H1 (cell line): ENCODE measurements at regions not wholly inside any gene's neighbourhood (a gene's known extent, or its start where the extent isn't known, plus 50 kb on each side); places are given as distances from the start of the nearest gene placed in this dataset.

Source experiments
- CTCF ChIA-PET: fragments of 300-600 bp; sonication (Branson Sonifier 250); formaldehyde crosslinking; loops from one replicate; lab custom pipeline; 2021; ENCODE audit not compliant: partially characterized antibody; lab: Charles Lee
- POLR2A ChIA-PET: fragments of 300-600 bp; sonication (Branson Sonifier 250); formaldehyde crosslinking; loops from one replicate; lab custom pipeline; 2021; ENCODE audit warnings: inconsistent platforms; ENCODE audit not compliant: partially characterized antibody; lab: Charles Lee
- DNase-seq, 2 experiments: peaks; one replicate each; pipeline versions ENCODE4 v3.0.0 to v3.0.0-alpha.2; 2010 to 2022; ENCODE audit warnings: low spot score in 2 of 2, low read depth in 1 of 2, mixed read lengths in 1 of 2
- FAIRE-seq: peaks from 2 replicates; lab custom pipeline; 2011; peaks lifted over from hg19 to GRCh38; lab: Jason Lieb, UNC
- H2AFZ ChIP-seq: 2 replicates; pipeline ENCODE4 v1.8.1; 2012; ENCODE audit warnings: low read length, inconsistent platforms
- H2AK5ac ChIP-seq: 2 replicates; pipeline ENCODE4 v1.6.1; 2013; ENCODE audit warnings: low read depth, low read length
- H2BK120ac ChIP-seq: replicated peaks from 2 replicates; pipeline ENCODE3; 2013; ENCODE audit warnings: low read depth, low read length, inconsistent platforms
- H2BK12ac ChIP-seq: 2 replicates; pipeline ENCODE4 v1.6.1; 2013; ENCODE audit warnings: low read depth, low read length
- H2BK15ac ChIP-seq: 2 replicates; pipeline ENCODE4 v1.6.1; 2013; ENCODE audit warnings: low read length
- H2BK20ac ChIP-seq: 2 replicates; pipeline ENCODE4 v1.6.1; 2013; ENCODE audit warnings: low read length
- H2BK5ac ChIP-seq: 2 replicates; pipeline ENCODE4 v1.6.1; 2013; ENCODE audit warnings: low read depth, low read length
- H3K14ac ChIP-seq: 2 replicates; pipeline ENCODE4 v1.6.1; 2013; ENCODE audit warnings: inconsistent platforms; ENCODE audit not compliant: insufficient read length
- H3K18ac ChIP-seq: 2 replicates; pipeline ENCODE4 v1.6.1; 2013; ENCODE audit warnings: low read length; ENCODE audit errors: extremely low read depth
- H3K23ac ChIP-seq: 2 replicates; pipeline ENCODE4 v1.6.1; 2013; ENCODE audit warnings: inconsistent platforms; ENCODE audit not compliant: insufficient read length
- H3K23me2 ChIP-seq: 2 replicates; pipeline ENCODE4 v1.6.1; 2013; ENCODE audit warnings: low read depth, low read length
- H3K27ac ChIP-seq: 2 replicates; pipeline ENCODE4 v1.6.1; 2011; ENCODE audit warnings: low read depth, low read length, inconsistent platforms
- H3K27me3 ChIP-seq, 4 experiments: replicated peaks in 1 of 4; 1 replicate in 1 of 4; 2 replicates in 3 of 4; pipeline versions ENCODE4 v1.6.1 to v1.8.1; 2011 to 2013; ENCODE audit warnings: low read length in 3 of 4, mild to moderate bottlenecking in 3 of 4, inconsistent platforms in 2 of 4, mixed read lengths in 2 of 4, moderate library complexity in 1 of 4; ENCODE audit not compliant: control insufficient read depth in 3 of 4, insufficient read depth in 3 of 4; ENCODE audit errors: extremely low read depth in 1 of 4
- H3K36me3 ChIP-seq, 4 experiments: 2 replicates each; pipeline versions ENCODE4 v1.6.1 to v1.8.1; 2011 to 2013; ENCODE audit warnings: mild to moderate bottlenecking in 4 of 4, low read length in 3 of 4, moderate library complexity in 2 of 4, control low read depth in 1 of 4, inconsistent platforms in 1 of 4; ENCODE audit not compliant: insufficient read depth in 4 of 4, control insufficient read depth in 2 of 4
- H3K4ac ChIP-seq: replicated peaks from 2 replicates; pipeline ENCODE3; 2013; ENCODE audit warnings: low read length, low read depth, mixed read lengths, inconsistent platforms; ENCODE audit not compliant: insufficient read length
- H3K4me1 ChIP-seq, 4 experiments: replicated peaks in 1 of 4; 1 replicate in 1 of 4; 2 replicates in 3 of 4; pipeline versions ENCODE4 v1.6.1 to v1.8.1; 2011 to 2013; ENCODE audit warnings: low read length in 3 of 4, inconsistent platforms in 2 of 4, mixed read lengths in 1 of 4; ENCODE audit not compliant: insufficient read depth in 4 of 4, control insufficient read depth in 3 of 4
- H3K4me2 ChIP-seq, 2 experiments: 2 replicates each; pipeline versions ENCODE4 v1.6.1 to v1.8.1; 2011 to 2013; ENCODE audit warnings: low read depth in 2 of 2, low read length in 2 of 2, control low read depth in 1 of 2, inconsistent platforms in 1 of 2, mild to moderate bottlenecking in 1 of 2; ENCODE audit not compliant: insufficient read depth in 1 of 2
- H3K4me3 ChIP-seq, 4 experiments: fragments of 200-600, 300-600 bp in 1 of 4; sonication (generic), shearing (Covaris generic), sonication (Bioruptor Twin) in 1 of 4; 2 replicates each; pipeline versions ENCODE4 v1.5.1 to v1.8.1; 2011 to 2016; ENCODE audit warnings: low read length in 4 of 4, low read depth in 3 of 4, control low read depth in 2 of 4, inconsistent platforms in 2 of 4, mild to moderate bottlenecking in 2 of 4, mixed read lengths in 1 of 4, moderate library complexity in 1 of 4; ENCODE audit not compliant: insufficient read depth in 2 of 4; ENCODE audit errors: extremely low read depth in 1 of 4
- H3K56ac ChIP-seq: replicated peaks from 2 replicates; pipeline ENCODE3; 2013; ENCODE audit warnings: low read depth, mild to moderate bottlenecking, mixed read lengths, low read length, inconsistent platforms; ENCODE audit not compliant: insufficient read length
- H3K79me1 ChIP-seq: 2 replicates; pipeline ENCODE4 v1.6.1; 2013; ENCODE audit warnings: low read depth, low read length, control low read depth
- H3K79me2 ChIP-seq, 2 experiments: 2 replicates each; pipeline versions ENCODE4 v1.6.1 to v1.8.1; 2012 to 2013; ENCODE audit warnings: low read length in 2 of 2, mild to moderate bottlenecking in 2 of 2, inconsistent platforms in 1 of 2; ENCODE audit not compliant: insufficient read depth in 2 of 2, control insufficient read depth in 1 of 2
- H3K9ac ChIP-seq, 4 experiments: replicated peaks in 1 of 4; 1 replicate in 1 of 4; 2 replicates in 3 of 4; pipeline versions ENCODE4 v1.6.1 to v1.8.1; 2011 to 2013; ENCODE audit warnings: low read depth in 3 of 4, low read length in 3 of 4, control low read depth in 2 of 4, mild to moderate bottlenecking in 2 of 4, moderate library complexity in 2 of 4, inconsistent platforms in 1 of 4; ENCODE audit errors: extremely low read depth in 1 of 4
- H3K9me3 ChIP-seq, 2 experiments: 2 replicates each; pipeline versions ENCODE4 v1.6.1 to v1.8.1; 2012 to 2013; ENCODE audit warnings: mild to moderate bottlenecking in 2 of 2, moderate library complexity in 2 of 2, control low read depth in 1 of 2, inconsistent platforms in 1 of 2, low read depth in 1 of 2, low read length in 1 of 2, mixed read lengths in 1 of 2; ENCODE audit not compliant: insufficient read depth in 2 of 2
- H4K20me1 ChIP-seq, 2 experiments: replicated peaks in 1 of 2; 2 replicates each; pipeline versions ENCODE3 to v1.8.1; 2011 to 2013; ENCODE audit warnings: inconsistent platforms in 2 of 2, low read length in 2 of 2, mild to moderate bottlenecking in 1 of 2; ENCODE audit not compliant: insufficient read depth in 2 of 2, control insufficient read depth in 1 of 2
- H4K5ac ChIP-seq: 2 replicates; pipeline ENCODE4 v1.6.1; 2013; ENCODE audit warnings: low read length, low read depth, mixed read lengths, inconsistent platforms; ENCODE audit not compliant: insufficient read length
- H4K8ac ChIP-seq: 2 replicates; pipeline ENCODE4 v1.8.0; 2013; ENCODE audit warnings: mild to moderate bottlenecking, moderate library complexity, low read length, inconsistent platforms; ENCODE audit not compliant: insufficient read depth; ENCODE audit errors: extremely low read depth
- H4K91ac ChIP-seq: replicated peaks from 2 replicates; pipeline ENCODE3; 2013; ENCODE audit warnings: low read length, mixed read lengths, inconsistent platforms; ENCODE audit not compliant: insufficient read length
- ASH2L ChIP-seq: fragments of 200-600, 300-600 bp; sonication (generic); IDR thresholded peaks from one replicate; pipeline ENCODE4 v1.7.1; 2017; ENCODE audit warnings: low read length
- CTBP2 ChIP-seq: IDR thresholded peaks from 2 replicates; pipeline ENCODE4 v1.7.0; 2011; ENCODE audit warnings: borderline replicate concordance, mild to moderate bottlenecking, moderate library complexity, mixed read lengths, low read length; ENCODE audit not compliant: insufficient read depth, insufficient read length
- NANOG ChIP-seq: IDR thresholded peaks from 2 replicates; pipeline ENCODE4 v1.6.1; 2011; ENCODE audit warnings: low read length, low read depth, mild to moderate bottlenecking, inconsistent platforms; ENCODE audit not compliant: insufficient read depth, poor library complexity, severe bottlenecking
- RNF2 ChIP-seq: fragments of 200-900, 300-1000 bp; sonication (generic); IDR thresholded peaks from 2 replicates; pipeline ENCODE4 v1.7.1; 2016; ENCODE audit warnings: borderline replicate concordance, low read depth, mild to moderate bottlenecking, antibody characterized with exemption, low read length; ENCODE audit not compliant: poor library complexity, severe bottlenecking; ENCODE audit errors: missing control alignments
- SP1 ChIP-seq: IDR thresholded peaks from 2 replicates; pipeline ENCODE4 v1.6.1; 2011; ENCODE audit warnings: low read depth, low read length
- WGBS, 2 experiments: shearing (Covaris generic) in 1 of 2; methylation state at CpG; one replicate each; pipeline versions ENCODE4 v1.1.6 to v1.1.7; 2013 to 2015; ENCODE audit warnings: low lambda C conversion rate in 2 of 2, mixed read lengths in 2 of 2, inconsistent platforms in 1 of 2, low coverage in 1 of 2, missing lambda C conversion rate in 1 of 2; ENCODE audit not compliant: insufficient replicate concordance in 2 of 2, insufficient coverage in 1 of 2, insufficient read length in 1 of 2; ENCODE audit errors: extremely low coverage in 1 of 2, missing lambda C conversion rate in 1 of 2; 5-methylcytosine and 5-hydroxymethylcytosine counted together
- TF ChIP-seq, protein P1 (sequence below): IDR thresholded peaks from 2 replicates; pipeline ENCODE4 v1.6.1; 2012; ENCODE audit warnings: inconsistent platforms
- TF ChIP-seq, protein P2 (sequence below): IDR thresholded peaks from 2 replicates; pipeline ENCODE4 v1.6.1; 2011; ENCODE audit warnings: low read depth, mild to moderate bottlenecking, low read length; ENCODE audit not compliant: insufficient read depth

DNA sequence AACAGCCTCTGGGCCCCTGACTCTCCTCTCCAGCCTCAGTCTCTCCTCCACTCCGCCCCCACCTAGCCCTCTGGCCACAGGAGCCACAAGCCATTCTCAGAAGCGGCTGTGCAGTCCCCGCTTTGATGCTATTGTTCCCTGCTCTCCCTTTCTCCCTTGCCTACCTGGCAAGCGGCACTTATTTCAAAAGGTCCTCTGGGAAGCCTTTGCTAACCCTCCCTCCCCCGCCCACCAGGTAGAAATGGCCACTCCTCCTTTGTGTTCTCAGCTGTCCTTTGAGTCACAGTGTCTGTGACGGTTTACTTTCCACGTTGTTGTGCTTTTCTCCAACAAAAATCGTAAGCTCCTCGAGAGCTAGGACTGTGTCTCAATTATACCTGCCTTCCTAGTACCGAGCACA lies 338.4 kb upstream of the PROX1 start:
- no peak overlapping the region for H2BK20ac ChIP-seq
- no peak overlapping the region for H3K4me2 ChIP-seq
- TF ChIP-seq RNF2 = no peak
- TF ChIP-seq ASH2L = no peak
- no peak for TF ChIP-seq CTBP2
- TF ChIP-seq NANOG = no peak
- TF ChIP-seq, protein P1, sequence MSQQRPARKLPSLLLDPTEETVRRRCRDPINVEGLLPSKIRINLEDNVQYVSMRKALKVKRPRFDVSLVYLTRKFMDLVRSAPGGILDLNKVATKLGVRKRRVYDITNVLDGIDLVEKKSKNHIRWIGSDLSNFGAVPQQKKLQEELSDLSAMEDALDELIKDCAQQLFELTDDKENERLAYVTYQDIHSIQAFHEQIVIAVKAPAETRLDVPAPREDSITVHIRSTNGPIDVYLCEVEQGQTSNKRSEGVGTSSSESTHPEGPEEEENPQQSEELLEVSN = no peak
- no peak for TF ChIP-seq SP1
- TF ChIP-seq, protein P2, sequence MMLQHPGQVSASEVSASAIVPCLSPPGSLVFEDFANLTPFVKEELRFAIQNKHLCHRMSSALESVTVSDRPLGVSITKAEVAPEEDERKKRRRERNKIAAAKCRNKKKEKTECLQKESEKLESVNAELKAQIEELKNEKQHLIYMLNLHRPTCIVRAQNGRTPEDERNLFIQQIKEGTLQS = no peak
- DNase-seq (no peak), FAIRE-seq (no peak)
- H4K91ac ChIP-seq = no peak overlapping the region
- H3K9ac ChIP-seq = no peak overlapping the region
- no peak overlapping the region for H3K23ac ChIP-seq
- POLR2A ChIA-PET = no interaction called here
- no peak overlapping the region for H3K4ac ChIP-seq
- 86% methylated on average over 10 of the region's 10 CpGs; no CpG with 5 or more reads in 1 of the 2 experiments for WGBS, 2 experiments
- no peak overlapping the region for H4K8ac ChIP-seq
- no peak overlapping the region for H2BK120ac ChIP-seq
- no peak overlapping the region for H2AFZ ChIP-seq
- no peak overlapping the region for H2BK12ac ChIP-seq
- H3K18ac ChIP-seq = no peak overlapping the region
- peak overlapping the region; percentile 34; the same call in 1 of the 2 replicates for H2AK5ac ChIP-seq
- H3K27ac ChIP-seq = no peak overlapping the region
- H3K14ac ChIP-seq = no peak overlapping the region
- H2BK15ac ChIP-seq = no peak overlapping the region
- no peaks in the 10 kb centered on the region for H3K79me1 ChIP-seq
- no peak overlapping the region for H4K5ac ChIP-seq
- no peak overlapping the region for H3K4me3 ChIP-seq
- no peak overlapping the region for H2BK5ac ChIP-seq
- no peaks in the 10 kb centered on the region for H3K36me3 ChIP-seq
- CTCF ChIA-PET = interaction anchor here (1.5 kb wide), 1 partner anchor 66 kb away, joined by 3 read pairs; no protein-coding TSS in a partner anchor
- no peaks in the 10 kb centered on the region for H3K9me3 ChIP-seq
- H3K27me3 ChIP-seq = no peaks in the 10 kb centered on the region
- no peak overlapping the region for H3K56ac ChIP-seq
- H3K4me1 ChIP-seq = peaks cover 0 to 2% (median 0%) of the 10 kb centered on the region in 4 experiments; a peak in 1 of 7 replicates
- no peaks in the 10 kb centered on the region for H4K20me1 ChIP-seq
- H3K23me2 ChIP-seq = no peaks in the 10 kb centered on the region
- no peaks in the 10 kb centered on the region for H3K79me2 ChIP-seq
